PC-9 (cell line): ENCODE measurements at regions not wholly inside any gene's neighbourhood (a gene's known extent, or its start where the extent isn't known, plus 50 kb on each side); places are given as distances from the start of the nearest gene placed in this dataset.
"Not testable (repeated sequence)": the region's sequence is repeated elsewhere in the genome, so short reads cannot be mapped to it uniquely, and the experiment has no call there.

Source experiments
- BruUV-seq: library from RNA; stranded (reverse); fragments of 400-500 nt; replicated peaks from 2 replicates; lab custom pipeline; 2021; lab: Mats Ljungman, UMichigan
- CTCF ChIA-PET: fragments of 300-600 bp; sonication (Branson Sonifier 250); formaldehyde crosslinking; loops from one replicate; lab custom pipeline; 2022; ENCODE audit warnings: antibody characterized with exemption; lab: Charles Lee
- POLR2A ChIA-PET: fragments of 300-600 bp; sonication (Branson Sonifier 250); formaldehyde crosslinking; loops from one replicate; lab custom pipeline; 2022; ENCODE audit warnings: antibody characterized with exemption; ENCODE audit not compliant: unreplicated experiment; lab: Charles Lee
- DNase-seq, 2 experiments: peaks; one replicate each; pipeline versions ENCODE4 v3.0.0 to v3.0.0-alpha.2; 2015 to 2022; ENCODE audit warnings: mixed read lengths in 1 of 2
- H2AFZ ChIP-seq: fragments of 200-600 bp; sonication (generic); 2 replicates; pipeline ENCODE4 v1.8.1; 2017; ENCODE audit warnings: antibody characterized with exemption
- H3F3A ChIP-seq: fragments of 200-600 bp; sonication (generic); 2 replicates; pipeline ENCODE4 v1.8.1; 2017; ENCODE audit warnings: antibody characterized with exemption, mild to moderate bottlenecking, low read depth; ENCODE audit not compliant: insufficient read depth
- H3K27ac ChIP-seq: fragments of 200-600 bp; sonication (generic); 2 replicates; pipeline ENCODE4 v1.6.1; 2016; ENCODE audit warnings: mixed run types
- H3K27me3 ChIP-seq: fragments of 200-600 bp; sonication (generic); 2 replicates; pipeline ENCODE4 v1.6.1; 2016; ENCODE audit warnings: low read depth, mixed run types; ENCODE audit not compliant: insufficient read depth
- H3K36me3 ChIP-seq: fragments of 200-600 bp; sonication (generic); 2 replicates; pipeline ENCODE4 v1.6.1; 2016; ENCODE audit warnings: low read depth, mixed run types
- H3K4me1 ChIP-seq: fragments of 200-600 bp; sonication (generic); replicated peaks from 2 replicates; pipeline ENCODE4 v1.6.1; 2016; ENCODE audit warnings: mixed run types; ENCODE audit not compliant: insufficient read depth
- H3K4me2 ChIP-seq: fragments of 200-600 bp; sonication (generic); 2 replicates; pipeline ENCODE4 v1.6.1; 2017; ENCODE audit warnings: mixed run types
- H3K4me3 ChIP-seq: fragments of 200-600 bp; sonication (generic); 2 replicates; pipeline ENCODE4 v1.6.1; 2016; ENCODE audit warnings: mixed run types
- H3K79me2 ChIP-seq: fragments of 200-600 bp; sonication (generic); 2 replicates; pipeline ENCODE4 v1.6.1; 2017; ENCODE audit warnings: low read depth, mixed run types
- H3K9me2 ChIP-seq: fragments of 200-600 bp; sonication (generic); 2 replicates; pipeline ENCODE4 v1.8.1; 2017; ENCODE audit warnings: mild to moderate bottlenecking; ENCODE audit not compliant: insufficient read depth
- H3K9me3 ChIP-seq: fragments of 200-600 bp; sonication (generic); 2 replicates; pipeline ENCODE4 v1.8.1; 2016; ENCODE audit warnings: low read depth; ENCODE audit not compliant: insufficient read depth
- H4K20me1 ChIP-seq: fragments of 200-600 bp; sonication (generic); 2 replicates; pipeline ENCODE4 v1.8.1; 2017; ENCODE audit not compliant: insufficient read depth
- EZH2 ChIP-seq: fragments of 200-600 bp; sonication (generic); IDR thresholded peaks from 2 replicates; pipeline ENCODE4 v1.8.0; 2017; ENCODE audit warnings: antibody characterized with exemption, low read depth
- intact Hi-C: fragments of 100-400 bp; cut with micrococcal nuclease; formaldehyde crosslinking; loops from one replicate; pipeline ENCODE4 v1.10.0; 2022; ENCODE audit not compliant: unreplicated experiment
- TF ChIP-seq, protein P1 (sequence below): fragments of 200-600 bp; sonication (generic); conservative IDR thresholded peaks from 2 replicates; pipeline ENCODE4 v1.6.1; 2017; ENCODE audit warnings: mixed run types, antibody characterized with exemption, mild to moderate bottlenecking, moderate library complexity

DNA sequence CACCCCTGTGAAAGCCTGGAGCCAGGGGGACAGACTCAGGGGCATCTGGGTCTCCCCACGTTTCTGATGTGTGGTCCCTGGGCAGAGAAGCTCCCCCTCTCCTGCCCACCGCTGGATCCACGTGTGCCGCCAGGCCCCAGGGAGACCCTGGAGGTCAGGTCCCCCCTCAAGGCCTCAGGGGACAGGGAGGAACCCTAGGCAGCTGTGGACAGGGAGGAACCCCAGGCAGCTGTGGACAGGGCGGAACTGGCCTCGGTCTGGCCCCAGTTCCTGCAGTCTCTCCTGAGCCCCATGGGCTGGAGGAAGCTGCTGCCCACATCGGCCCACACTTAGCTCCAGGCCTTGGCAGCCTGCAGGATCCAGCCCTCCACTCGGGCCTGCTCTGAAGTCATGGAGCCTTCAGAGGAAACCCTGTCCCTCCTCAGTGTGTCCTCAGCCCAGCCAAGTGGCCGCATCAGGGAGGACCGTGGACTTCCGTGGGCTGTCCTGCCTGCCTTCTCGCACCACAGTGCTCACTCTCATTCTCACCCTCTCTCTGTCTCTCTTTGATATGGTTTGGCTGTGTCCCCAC lies 127.7 kb downstream of the BRD1 start:
- Histone ChIP-seq H3K4me2 (no peak overlapping the region), H3K9me2 (no peaks in the 10 kb centered on the region), H3K4me3 (no peak overlapping the region), H3F3A (no peaks in the 10 kb centered on the region), H3K4me1 (no peaks in the 10 kb centered on the region), H2AFZ (no peak overlapping the region), H4K20me1 (no peaks in the 10 kb centered on the region), H3K79me2 (no peaks in the 10 kb centered on the region), H3K9me3 (peaks cover 24% of the 10 kb centered on the region), H3K27ac (no peak overlapping the region), H3K27me3 (peaks cover 97% of the 10 kb centered on the region), H3K36me3 (no peaks in the 10 kb centered on the region)
- ChIA-PET POLR2A (no interaction called here), CTCF (no interaction called here)
- no peak for TF ChIP-seq EZH2
- TF ChIP-seq, protein P1, sequence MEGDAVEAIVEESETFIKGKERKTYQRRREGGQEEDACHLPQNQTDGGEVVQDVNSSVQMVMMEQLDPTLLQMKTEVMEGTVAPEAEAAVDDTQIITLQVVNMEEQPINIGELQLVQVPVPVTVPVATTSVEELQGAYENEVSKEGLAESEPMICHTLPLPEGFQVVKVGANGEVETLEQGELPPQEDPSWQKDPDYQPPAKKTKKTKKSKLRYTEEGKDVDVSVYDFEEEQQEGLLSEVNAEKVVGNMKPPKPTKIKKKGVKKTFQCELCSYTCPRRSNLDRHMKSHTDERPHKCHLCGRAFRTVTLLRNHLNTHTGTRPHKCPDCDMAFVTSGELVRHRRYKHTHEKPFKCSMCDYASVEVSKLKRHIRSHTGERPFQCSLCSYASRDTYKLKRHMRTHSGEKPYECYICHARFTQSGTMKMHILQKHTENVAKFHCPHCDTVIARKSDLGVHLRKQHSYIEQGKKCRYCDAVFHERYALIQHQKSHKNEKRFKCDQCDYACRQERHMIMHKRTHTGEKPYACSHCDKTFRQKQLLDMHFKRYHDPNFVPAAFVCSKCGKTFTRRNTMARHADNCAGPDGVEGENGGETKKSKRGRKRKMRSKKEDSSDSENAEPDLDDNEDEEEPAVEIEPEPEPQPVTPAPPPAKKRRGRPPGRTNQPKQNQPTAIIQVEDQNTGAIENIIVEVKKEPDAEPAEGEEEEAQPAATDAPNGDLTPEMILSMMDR: no peak
- intact Hi-C loops: no loop called here
- DNase-seq: no peak
- BruUV-seq: no TSS peak

DNA sequence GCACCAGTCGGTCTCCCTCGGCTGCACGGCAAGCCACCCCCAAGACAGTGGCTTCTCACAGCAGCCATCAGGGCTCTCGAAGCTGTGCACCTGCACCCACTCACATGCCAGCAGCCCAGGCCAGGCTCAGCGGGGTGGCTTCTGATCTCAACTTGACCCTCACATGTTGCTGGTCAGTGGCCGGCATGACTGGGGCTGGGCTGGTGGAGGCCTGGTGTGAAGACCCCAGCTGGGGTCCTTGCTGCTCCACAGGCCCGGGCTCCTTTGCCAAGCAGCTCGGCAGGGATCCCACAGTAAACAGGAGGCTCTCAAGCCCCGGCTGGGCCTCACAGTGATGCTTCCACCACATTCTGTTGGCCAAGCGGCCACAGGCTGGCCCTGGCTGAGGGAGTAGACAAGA lies 128.2 kb downstream of the BRD1 start:
- peaks cover 24% of the 10 kb centered on the region for H3K9me3 ChIP-seq
- POLR2A ChIA-PET: no interaction called here

DNA sequence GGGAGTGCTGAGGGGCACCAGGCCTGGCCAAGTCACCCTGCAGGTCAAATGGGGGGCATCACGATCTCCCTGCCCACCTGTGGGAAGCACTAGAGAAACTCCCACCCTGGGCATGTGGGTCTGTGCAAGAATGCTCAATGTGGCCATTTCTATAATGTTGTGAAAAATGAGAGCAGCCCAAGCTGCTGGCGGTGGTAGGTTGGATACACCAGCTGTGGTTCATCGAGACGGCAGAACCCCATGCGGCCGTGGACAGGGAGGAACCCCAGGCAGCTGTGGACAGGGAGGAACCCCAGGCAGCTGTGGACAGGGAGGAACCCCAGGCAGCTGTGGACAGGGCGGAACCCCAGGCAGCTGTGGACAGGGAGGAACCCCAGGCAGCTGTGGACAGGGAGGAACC lies 129.1 kb downstream of the BRD1 start:
- BruUV-seq, H3K4me1 ChIP-seq, H3K4me2 ChIP-seq, H3K79me2 ChIP-seq, H3F3A ChIP-seq, H3K9me2 ChIP-seq, intact Hi-C loops, DNase-seq, POLR2A ChIA-PET, H3K36me3 ChIP-seq, H2AFZ ChIP-seq, H4K20me1 ChIP-seq, H3K4me3 ChIP-seq, CTCF ChIA-PET, H3K27ac ChIP-seq: not testable (repeated sequence)
- Histone ChIP-seq H3K27me3 (peaks cover 97% of the 10 kb centered on the region), H3K9me3 (peaks cover 24% of the 10 kb centered on the region)

More for the DNA sequence above, 128.2 kb downstream of the BRD1 start:
- Histone ChIP-seq H3F3A (no peaks in the 10 kb centered on the region), H3K4me2 (no peak overlapping the region), H3K4me1 (no peaks in the 10 kb centered on the region), H3K27ac (no peak overlapping the region), H3K4me3 (no peak overlapping the region), H2AFZ (no peak overlapping the region), H3K79me2 (no peaks in the 10 kb centered on the region), H3K36me3 (no peaks in the 10 kb centered on the region), H3K9me2 (no peaks in the 10 kb centered on the region), H4K20me1 (no peaks in the 10 kb centered on the region), H3K27me3 (peaks cover 97% of the 10 kb centered on the region)
- BruUV-seq: no TSS peak
- intact Hi-C loops: no loop called here
- DNase-seq: no peak
- CTCF ChIA-PET: interaction anchor here (0.6 kb wide), 1 partner anchor 393 kb away, joined by 3 read pairs; no protein-coding TSS in a partner anchor
- TF ChIP-seq, protein P1: no peak
- no peak for TF ChIP-seq EZH2

DNA sequence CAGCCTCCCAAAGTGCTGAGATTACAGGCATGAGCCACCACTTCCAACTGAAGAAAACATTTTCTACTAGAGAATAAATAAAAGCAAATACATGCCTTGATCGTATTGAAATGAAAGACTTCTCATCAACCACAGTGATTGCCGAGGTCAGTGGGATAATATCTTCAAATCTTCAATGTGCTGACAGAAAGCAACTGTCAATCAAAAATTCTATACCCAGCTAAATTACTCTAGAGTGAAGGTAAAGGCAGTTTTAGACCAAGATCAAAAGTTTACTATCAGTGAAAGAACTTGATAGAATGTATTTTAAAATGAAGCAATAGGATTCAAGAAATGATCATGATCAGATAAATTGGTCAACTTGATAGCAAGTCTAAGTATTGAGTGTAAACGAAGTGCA lies 130.6 kb downstream of the BRD1 start:
- Histone ChIP-seq H2AFZ (no peak overlapping the region), H3K9me2 (no peaks in the 10 kb centered on the region), H3K9me3 (peaks cover 17% of the 10 kb centered on the region), H3K36me3 (no peaks in the 10 kb centered on the region), H3F3A (no peaks in the 10 kb centered on the region), H3K4me2 (no peak overlapping the region), H4K20me1 (no peaks in the 10 kb centered on the region; the same call in 1 of the 2 replicates), H3K27me3 (peaks cover 97% of the 10 kb centered on the region), H3K27ac (no peak overlapping the region), H3K4me3 (no peak overlapping the region), H3K79me2 (no peaks in the 10 kb centered on the region), H3K4me1 (no peaks in the 10 kb centered on the region)
- ChIA-PET POLR2A (no interaction called here), CTCF (no interaction called here)
- intact Hi-C loops: no loop called here
- no peak for DNase-seq
- no peak for TF ChIP-seq EZH2
- TF ChIP-seq, protein P1: no peak
- BruUV-seq: no TSS peak
